HFF-Myc (cell line): ENCODE measurements at regions not wholly inside any gene's neighbourhood (a gene's known extent, or its start where the extent isn't known, plus 50 kb on each side); places are given as distances from the start of the nearest gene placed in this dataset.

Experiments used
- DNase-seq: peaks from one replicate; pipeline ENCODE4 v3.0.0-alpha.2; 2011; ENCODE audit warnings: low read depth; ENCODE audit errors: extremely low read depth
- H3K4me3 ChIP-seq: replicated peaks from 2 replicates; pipeline ENCODE4 v1.5.1; 2011; ENCODE audit warnings: low read depth, mild to moderate bottlenecking, control low read depth, low read length
- TF ChIP-seq, protein P1 (sequence below): IDR thresholded peaks from 2 replicates; pipeline ENCODE4 v1.5.1; 2012; ENCODE audit warnings: mild to moderate bottlenecking, low read depth, low read length, control low read depth; ENCODE audit errors: missing control alignments

DNA sequence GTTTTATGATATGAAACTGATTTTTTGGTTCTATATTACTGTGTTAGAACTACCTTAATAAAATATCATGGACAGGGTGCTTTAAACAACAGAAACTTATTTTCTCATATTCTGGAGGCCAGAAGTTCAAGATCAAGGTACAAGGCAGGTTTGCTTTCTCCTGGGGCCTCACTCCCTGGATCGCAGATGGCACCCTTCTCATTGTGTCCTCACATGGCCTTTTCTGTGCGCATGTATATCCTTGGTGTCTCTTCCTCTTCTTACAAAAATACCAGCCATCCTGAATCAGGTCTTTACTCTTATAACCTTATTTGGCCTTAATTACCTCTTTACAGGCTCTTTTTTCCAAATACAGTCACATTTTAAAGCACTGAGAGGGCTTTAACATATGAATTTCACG is 906.1 kb downstream of the CDH11 start:
- no peak for DNase-seq
- TF ChIP-seq, protein P1, sequence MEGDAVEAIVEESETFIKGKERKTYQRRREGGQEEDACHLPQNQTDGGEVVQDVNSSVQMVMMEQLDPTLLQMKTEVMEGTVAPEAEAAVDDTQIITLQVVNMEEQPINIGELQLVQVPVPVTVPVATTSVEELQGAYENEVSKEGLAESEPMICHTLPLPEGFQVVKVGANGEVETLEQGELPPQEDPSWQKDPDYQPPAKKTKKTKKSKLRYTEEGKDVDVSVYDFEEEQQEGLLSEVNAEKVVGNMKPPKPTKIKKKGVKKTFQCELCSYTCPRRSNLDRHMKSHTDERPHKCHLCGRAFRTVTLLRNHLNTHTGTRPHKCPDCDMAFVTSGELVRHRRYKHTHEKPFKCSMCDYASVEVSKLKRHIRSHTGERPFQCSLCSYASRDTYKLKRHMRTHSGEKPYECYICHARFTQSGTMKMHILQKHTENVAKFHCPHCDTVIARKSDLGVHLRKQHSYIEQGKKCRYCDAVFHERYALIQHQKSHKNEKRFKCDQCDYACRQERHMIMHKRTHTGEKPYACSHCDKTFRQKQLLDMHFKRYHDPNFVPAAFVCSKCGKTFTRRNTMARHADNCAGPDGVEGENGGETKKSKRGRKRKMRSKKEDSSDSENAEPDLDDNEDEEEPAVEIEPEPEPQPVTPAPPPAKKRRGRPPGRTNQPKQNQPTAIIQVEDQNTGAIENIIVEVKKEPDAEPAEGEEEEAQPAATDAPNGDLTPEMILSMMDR: no peak
- H3K4me3 ChIP-seq: no peak overlapping the region

DNA sequence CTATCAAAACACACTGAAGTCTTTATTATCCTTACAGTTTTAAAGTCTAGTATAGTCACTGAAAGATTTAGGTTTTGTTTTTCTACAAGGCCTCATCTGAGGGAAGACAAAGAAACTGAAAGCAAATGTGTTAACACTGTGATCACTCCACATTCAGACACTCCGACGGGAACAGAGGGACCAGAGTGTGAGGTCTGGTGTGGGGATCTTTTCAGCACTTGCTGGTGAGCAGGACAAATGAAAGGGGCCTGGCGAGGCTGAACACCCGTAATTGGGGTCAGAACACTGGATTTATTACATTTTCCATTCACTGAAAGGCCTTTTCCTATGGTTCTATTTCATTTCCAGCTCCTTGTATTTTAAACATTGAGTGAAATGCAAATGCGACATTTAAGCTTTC is 910.5 kb downstream of the CDH11 start:
- TF ChIP-seq, protein P1: no peak
- H3K4me3 ChIP-seq: no peak overlapping the region
- no peak for DNase-seq

GRCh38 chr16:64206862-64207261 is 915.0 kb downstream of the CDH11 start:
- DNase-seq: no peak
- TF ChIP-seq, protein P1: no peak
- no peak overlapping the region for H3K4me3 ChIP-seq

DNA sequence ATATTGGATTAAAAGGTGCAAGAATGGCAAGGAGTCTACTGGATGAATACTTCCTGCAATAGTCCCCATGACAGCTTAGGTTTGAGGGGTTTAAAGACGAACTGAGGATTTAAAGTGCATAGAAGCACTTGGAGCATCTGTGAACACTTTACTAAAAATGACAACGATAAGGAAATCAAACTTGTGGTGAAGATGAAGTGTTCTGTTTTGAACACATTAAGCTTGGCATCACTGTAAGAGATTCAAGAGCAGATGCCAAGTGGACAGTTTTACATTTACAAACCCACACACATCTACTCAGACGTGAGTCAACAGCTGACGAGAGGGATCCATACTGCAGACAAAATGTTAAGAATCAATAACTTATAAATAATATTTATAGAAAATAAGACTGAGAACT is 918.7 kb downstream of the CDH11 start:
- no peak overlapping the region for H3K4me3 ChIP-seq
- DNase-seq: no peak
- TF ChIP-seq, protein P1: no peak

- DNase-seq: no peak
- TF ChIP-seq, protein P1: no peak
- no peak overlapping the region for H3K4me3 ChIP-seq
Observed at GRCh38 chr16:64202571-64202970, 919.3 kb downstream of the CDH11 start.

DNA sequence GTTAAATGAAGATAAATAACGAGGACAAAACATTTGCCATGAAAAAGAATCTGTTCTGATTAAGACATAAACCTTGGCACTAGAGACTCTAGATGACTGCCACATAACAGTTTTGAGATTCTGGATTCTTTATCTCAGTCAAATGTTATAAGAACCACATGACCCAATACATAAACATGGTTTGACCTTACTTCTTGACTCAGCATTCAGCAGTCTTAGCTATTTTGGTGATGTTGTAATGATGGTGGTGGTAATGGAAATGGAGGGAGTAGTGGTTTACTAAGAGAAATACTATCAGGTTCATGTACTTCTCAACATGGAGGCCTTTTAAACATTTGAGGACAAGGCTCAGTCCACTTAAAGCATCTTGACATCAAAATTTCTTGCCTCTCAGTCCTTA is 925.4 kb downstream of the CDH11 start:
- TF ChIP-seq, protein P1: no peak
- no peak overlapping the region for H3K4me3 ChIP-seq
- DNase-seq: no peak

DNA sequence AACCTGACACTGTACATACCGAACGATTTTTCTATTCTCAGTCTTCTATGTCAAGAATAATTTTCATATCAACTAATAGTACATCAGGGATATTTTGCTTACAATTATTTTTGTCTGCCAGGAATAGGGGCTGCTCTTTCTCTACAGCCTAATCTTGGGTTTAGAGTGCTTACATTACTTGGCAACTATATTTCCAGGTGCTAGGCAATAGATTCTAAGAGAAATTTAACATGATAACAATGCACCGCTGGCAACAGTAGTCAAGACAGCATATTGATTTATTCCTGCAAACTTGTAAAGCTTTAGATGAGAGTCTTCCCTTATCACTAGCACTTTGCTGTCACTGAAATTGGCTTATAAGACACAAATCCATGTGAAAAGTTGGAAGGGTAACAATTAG is 935.9 kb downstream of the CDH11 start:
- no peak for DNase-seq
- H3K4me3 ChIP-seq: no peak overlapping the region
- TF ChIP-seq, protein P1: no peak
